Inflammatory macrophage treated with lipopolysaccharide for 4 hours (primary cell): ENCODE measurements at regions not wholly inside any gene's neighbourhood (a gene's known extent, or its start where the extent isn't known, plus 50 kb on each side); places are given as distances from the start of the nearest gene placed in this dataset.
"Not testable (repeated sequence)": the region's sequence is repeated elsewhere in the genome, so short reads cannot be mapped to it uniquely, and the experiment has no call there.

ENCODE experiments used
- DNase-seq: peaks from one replicate; pipeline ENCODE4 v3.0.0-alpha.2; 2020

GRCh38 chr7:25456467-25457171 lies 228.3 kb upstream of the NPVF start:
- DNase-seq = peak; percentile 9

- no peak for DNase-seq
Measured at GRCh38 chr7:25459057-25459456, 230.8 kb upstream of the NPVF start.

- peak; percentile 13 for DNase-seq
Measured at GRCh38 chr7:25460433-25460832, 232.1 kb upstream of the NPVF start.

- DNase-seq = no peak
Measured at GRCh38 chr7:25469669-25470068, 241.4 kb upstream of the NPVF start.

GRCh38 chr7:25476863-25477499 lies 248.7 kb upstream of the NPVF start:
- DNase-seq = no peak

- DNase-seq = not testable (repeated sequence)
Measured at GRCh38 chr7:25478221-25478620, 249.9 kb upstream of the NPVF start.

- DNase-seq = no peak
Measured at GRCh38 chr7:25478925-25479324, 250.6 kb upstream of the NPVF start.

GRCh38 chr7:25481891-25482290 lies 253.6 kb upstream of the NPVF start:
- DNase-seq = no peak

GRCh38 chr7:25482631-25483030 lies 254.3 kb upstream of the NPVF start:
- no peak for DNase-seq

GRCh38 chr7:25485026-25485425 lies 256.7 kb upstream of the NPVF start:
- DNase-seq = no peak

GRCh38 chr7:25486656-25487055 lies 258.4 kb upstream of the NPVF start:
- no peak for DNase-seq

- DNase-seq = no peak
Measured at GRCh38 chr7:25493805-25494366, 265.6 kb upstream of the NPVF start.

GRCh38 chr7:25494896-25495295 lies 266.6 kb upstream of the NPVF start:
- DNase-seq = no peak

- no peak for DNase-seq
Measured at GRCh38 chr7:25495342-25496250, 267.3 kb upstream of the NPVF start.

GRCh38 chr7:25496476-25497368 lies 268.4 kb upstream of the NPVF start:
- peak; percentile 41 for DNase-seq

GRCh38 chr7:25500393-25500921 lies 272.2 kb upstream of the NPVF start:
- DNase-seq = no peak

GRCh38 chr7:25503306-25503705 lies 275.0 kb upstream of the NPVF start:
- no peak for DNase-seq

GRCh38 chr7:25512061-25512687 lies 283.9 kb upstream of the NPVF start:
- no peak for DNase-seq

- no peak for DNase-seq
Measured at GRCh38 chr7:25515633-25516275, 287.5 kb upstream of the NPVF start.

- no peak for DNase-seq
Measured at GRCh38 chr7:25517906-25518305, 289.6 kb upstream of the NPVF start.

GRCh38 chr7:25520017-25520416 lies 291.7 kb upstream of the NPVF start:
- DNase-seq = no peak
